AG10803 (cell line): ENCODE measurements at regions not wholly inside any gene's neighbourhood (a gene's known extent, or its start where the extent isn't known, plus 50 kb on each side); places are given as distances from the start of the nearest gene placed in this dataset.

ENCODE experiments used
- DNase-seq: peaks from one replicate; pipeline ENCODE4 v3.0.0; 2010; ENCODE audit warnings: low read depth
- H3K4me3 ChIP-seq: 2 replicates; pipeline ENCODE4 v1.5.1; 2011; ENCODE audit warnings: mild to moderate bottlenecking, low read length, control low read depth
- TF ChIP-seq, protein P1 (sequence below): conservative IDR thresholded peaks from 2 replicates; pipeline ENCODE4 v1.5.1; 2011; ENCODE audit warnings: mild to moderate bottlenecking, low read length, control low read depth, inconsistent platforms

DNA sequence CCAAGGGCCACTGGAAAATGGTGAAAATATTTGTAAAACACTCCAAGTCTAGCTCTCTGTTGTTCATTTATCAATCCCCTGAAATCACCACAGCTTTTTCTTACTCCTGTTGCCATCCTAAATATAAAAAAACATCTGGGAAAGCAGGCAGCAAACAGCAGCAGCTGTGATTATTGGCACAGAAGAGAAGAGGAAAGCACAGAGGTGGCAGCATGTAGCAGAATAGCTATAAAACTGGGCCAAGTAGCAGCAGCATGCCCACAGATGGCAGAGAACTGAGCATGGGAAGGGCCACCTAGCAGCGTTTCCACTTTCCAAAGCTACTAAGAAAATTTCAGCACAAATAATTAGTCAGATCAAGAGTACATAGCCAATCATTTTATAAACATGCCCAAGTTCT, 307.2 kb downstream of the SLC7A11 start:
- TF ChIP-seq, protein P1, sequence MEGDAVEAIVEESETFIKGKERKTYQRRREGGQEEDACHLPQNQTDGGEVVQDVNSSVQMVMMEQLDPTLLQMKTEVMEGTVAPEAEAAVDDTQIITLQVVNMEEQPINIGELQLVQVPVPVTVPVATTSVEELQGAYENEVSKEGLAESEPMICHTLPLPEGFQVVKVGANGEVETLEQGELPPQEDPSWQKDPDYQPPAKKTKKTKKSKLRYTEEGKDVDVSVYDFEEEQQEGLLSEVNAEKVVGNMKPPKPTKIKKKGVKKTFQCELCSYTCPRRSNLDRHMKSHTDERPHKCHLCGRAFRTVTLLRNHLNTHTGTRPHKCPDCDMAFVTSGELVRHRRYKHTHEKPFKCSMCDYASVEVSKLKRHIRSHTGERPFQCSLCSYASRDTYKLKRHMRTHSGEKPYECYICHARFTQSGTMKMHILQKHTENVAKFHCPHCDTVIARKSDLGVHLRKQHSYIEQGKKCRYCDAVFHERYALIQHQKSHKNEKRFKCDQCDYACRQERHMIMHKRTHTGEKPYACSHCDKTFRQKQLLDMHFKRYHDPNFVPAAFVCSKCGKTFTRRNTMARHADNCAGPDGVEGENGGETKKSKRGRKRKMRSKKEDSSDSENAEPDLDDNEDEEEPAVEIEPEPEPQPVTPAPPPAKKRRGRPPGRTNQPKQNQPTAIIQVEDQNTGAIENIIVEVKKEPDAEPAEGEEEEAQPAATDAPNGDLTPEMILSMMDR = no peak

DNA sequence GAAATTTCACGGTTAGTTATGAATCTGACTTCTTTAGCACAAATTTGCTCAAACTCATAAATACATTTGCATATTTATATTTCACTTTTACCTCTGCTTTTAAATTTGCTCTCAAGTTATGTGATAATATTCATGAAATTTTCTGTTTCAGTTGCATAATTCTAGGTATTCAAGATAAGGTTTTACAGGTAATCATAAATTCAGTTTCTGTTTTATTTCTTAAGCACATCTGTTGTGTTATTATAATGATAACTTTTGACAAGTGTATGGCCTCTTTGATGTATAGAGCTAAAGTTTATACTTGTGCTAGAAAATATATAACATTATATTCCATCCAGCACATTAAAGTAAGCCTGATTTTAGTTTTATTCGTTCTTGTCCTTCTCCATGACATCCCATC, 308.1 kb downstream of the SLC7A11 start:
- H3K4me3 ChIP-seq = no peak overlapping the region
- TF ChIP-seq, protein P1 = no peak
- DNase-seq = no peak

More for the DNA sequence above, 307.2 kb downstream of the SLC7A11 start:
- no peak overlapping the region for H3K4me3 ChIP-seq
- DNase-seq = peak; percentile 1

DNA sequence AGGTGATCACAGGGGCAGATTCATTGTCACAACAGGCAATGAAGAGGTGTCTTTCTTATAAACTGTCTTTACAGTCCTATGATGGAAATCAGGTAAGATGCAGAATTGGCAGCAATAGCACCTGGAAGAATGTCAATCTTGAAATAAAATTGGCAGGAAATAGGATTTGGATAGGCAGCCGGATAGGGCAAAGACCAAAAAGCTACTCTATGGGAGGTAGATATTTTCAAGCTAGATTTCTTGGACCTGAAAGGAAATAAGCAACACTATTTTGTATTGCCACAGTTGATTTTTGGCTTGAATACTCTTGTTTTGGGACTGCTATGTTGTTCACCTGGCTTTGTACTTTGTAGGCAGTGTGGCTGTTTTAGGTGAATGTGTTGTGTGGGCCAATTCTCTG, 314.2 kb downstream of the SLC7A11 start:
- TF ChIP-seq, protein P1 = no peak
- no peak overlapping the region for H3K4me3 ChIP-seq
- no peak for DNase-seq

DNA sequence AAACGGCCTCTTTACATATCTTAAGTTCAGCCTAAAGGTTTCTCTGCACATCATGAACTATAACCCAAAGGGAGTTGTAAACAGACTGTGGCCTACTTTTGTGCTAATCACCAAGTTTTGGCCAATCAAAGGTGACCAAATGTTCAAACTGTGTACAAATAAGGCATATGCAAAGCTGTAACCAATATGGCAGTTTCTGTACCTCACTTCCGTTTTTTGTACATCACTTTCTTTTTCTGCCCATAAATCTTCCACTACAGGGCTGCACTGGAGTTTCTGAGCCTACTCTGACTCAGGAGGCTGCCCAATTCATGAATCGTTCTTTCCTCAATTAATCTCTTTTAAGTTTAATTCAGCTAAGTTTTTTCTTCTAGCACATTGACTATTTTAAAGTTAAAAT, 318.7 kb downstream of the SLC7A11 start:
- no peak for DNase-seq
- H3K4me3 ChIP-seq = no peak overlapping the region
- TF ChIP-seq, protein P1 = no peak

DNA sequence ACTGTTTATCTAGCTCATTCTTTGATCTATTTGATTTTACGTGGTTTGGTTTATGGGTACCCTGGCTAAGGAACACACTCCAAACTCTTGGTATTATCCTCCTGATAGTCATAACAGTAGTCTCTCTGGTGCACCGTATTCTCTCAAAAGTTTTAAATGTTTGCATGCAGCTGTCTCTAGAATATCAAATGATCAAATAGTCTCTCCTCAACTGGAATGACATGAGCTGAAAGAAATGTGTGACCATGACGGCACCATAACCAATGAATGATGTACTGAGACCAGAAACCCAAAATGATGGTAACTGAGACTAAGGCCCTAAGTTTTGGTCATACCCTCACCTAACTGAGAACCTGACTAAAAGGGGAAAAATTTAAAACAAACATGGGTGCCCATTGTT, 319.4 kb downstream of the SLC7A11 start:
- TF ChIP-seq, protein P1 = no peak
- DNase-seq = no peak
- no peak overlapping the region for H3K4me3 ChIP-seq

DNA sequence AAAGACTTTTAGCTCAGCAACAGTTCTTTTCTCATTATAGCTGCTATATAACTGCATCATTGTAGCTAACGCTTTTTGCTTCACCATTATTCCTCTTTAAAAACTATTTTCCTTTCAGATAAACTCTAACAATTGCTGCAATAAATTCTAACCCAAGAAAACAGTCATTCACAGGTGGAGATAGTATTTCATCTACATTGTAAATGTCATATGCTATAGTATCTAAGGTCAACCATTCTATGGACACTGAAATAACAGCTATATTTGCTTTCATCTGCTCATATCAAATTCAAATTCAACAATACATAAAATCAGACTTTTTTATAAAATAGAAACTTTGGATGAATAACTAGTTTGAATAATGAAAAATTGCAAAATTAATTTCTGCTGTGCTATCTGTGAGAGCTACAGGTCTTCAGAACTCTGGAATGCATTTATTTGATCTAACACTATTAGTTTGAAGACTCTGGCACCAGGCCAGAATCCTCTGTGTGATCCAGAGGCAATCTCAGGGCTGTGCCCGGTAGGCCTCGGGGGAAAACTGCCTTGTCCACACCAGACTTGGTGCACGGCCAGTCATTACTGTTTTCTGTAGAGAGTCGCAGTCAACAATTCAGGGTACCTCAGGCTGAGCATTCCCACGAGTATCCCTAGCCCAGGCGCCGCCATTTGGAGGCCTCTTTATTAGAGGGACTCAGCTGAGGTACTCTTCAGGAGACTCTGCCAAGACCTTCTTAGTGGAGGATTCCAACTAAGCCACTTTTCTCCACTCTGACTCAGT, 332.4 kb downstream of the SLC7A11 start:
- TF ChIP-seq, protein P1 = no peak
- H3K4me3 ChIP-seq = no peak overlapping the region
- no peak for DNase-seq

DNA sequence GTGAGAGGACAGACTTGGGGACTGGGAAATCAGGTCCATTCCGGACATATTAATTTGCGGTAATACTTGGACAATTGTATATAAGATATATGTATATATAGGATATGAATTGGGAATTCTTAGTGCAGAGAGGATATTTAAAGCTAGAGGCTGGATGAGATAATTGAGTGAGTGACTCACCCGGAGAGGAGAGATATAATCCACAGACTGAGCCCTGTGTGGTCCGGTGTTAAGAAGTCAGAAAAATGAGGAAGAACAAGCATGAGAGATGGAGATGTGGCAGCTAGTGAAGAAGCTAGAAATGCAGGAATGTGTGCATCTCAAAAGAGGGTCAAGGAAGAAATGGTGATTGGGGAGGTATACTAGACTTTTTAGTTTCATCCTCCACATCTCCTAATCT, 336.2 kb downstream of the SLC7A11 start:
- peak; percentile 2 for DNase-seq
- TF ChIP-seq, protein P1 = no peak
- H3K4me3 ChIP-seq = no peak overlapping the region
